BE2C (cell line): ENCODE measurements at regions not wholly inside any gene's neighbourhood (a gene's known extent, or its start where the extent isn't known, plus 50 kb on each side); places are given as distances from the start of the nearest gene placed in this dataset.

Experiments used
- DNase-seq: peaks from one replicate; pipeline ENCODE4 v3.0.0-alpha.2; 2020
- H3K27me3 ChIP-seq: fragments of 250-450 bp; sonication (Bioruptor Pico); 2 replicates; pipeline ENCODE4 v1.5.1; 2020; ENCODE audit warnings: mild to moderate bottlenecking
- H3K36me3 ChIP-seq: fragments of 250-450 bp; sonication (Bioruptor Pico); 2 replicates; pipeline ENCODE4 v1.5.1; 2020; ENCODE audit warnings: mild to moderate bottlenecking
- H3K4me1 ChIP-seq: fragments of 250-450 bp; sonication (Bioruptor Pico); 2 replicates; pipeline ENCODE4 v1.5.1; 2020
- H3K4me3 ChIP-seq: 2 replicates; pipeline ENCODE4 v1.5.1; 2011; ENCODE audit warnings: low read depth, low read length
- H3K9me3 ChIP-seq: fragments of 250-450 bp; sonication (Bioruptor Pico); 2 replicates; pipeline ENCODE4 v1.5.1; 2020
- TF ChIP-seq, protein P1 (sequence below): IDR thresholded peaks from 2 replicates; pipeline ENCODE4 v1.5.1; 2012; ENCODE audit warnings: mild to moderate bottlenecking, low read depth, low read length

DNA sequence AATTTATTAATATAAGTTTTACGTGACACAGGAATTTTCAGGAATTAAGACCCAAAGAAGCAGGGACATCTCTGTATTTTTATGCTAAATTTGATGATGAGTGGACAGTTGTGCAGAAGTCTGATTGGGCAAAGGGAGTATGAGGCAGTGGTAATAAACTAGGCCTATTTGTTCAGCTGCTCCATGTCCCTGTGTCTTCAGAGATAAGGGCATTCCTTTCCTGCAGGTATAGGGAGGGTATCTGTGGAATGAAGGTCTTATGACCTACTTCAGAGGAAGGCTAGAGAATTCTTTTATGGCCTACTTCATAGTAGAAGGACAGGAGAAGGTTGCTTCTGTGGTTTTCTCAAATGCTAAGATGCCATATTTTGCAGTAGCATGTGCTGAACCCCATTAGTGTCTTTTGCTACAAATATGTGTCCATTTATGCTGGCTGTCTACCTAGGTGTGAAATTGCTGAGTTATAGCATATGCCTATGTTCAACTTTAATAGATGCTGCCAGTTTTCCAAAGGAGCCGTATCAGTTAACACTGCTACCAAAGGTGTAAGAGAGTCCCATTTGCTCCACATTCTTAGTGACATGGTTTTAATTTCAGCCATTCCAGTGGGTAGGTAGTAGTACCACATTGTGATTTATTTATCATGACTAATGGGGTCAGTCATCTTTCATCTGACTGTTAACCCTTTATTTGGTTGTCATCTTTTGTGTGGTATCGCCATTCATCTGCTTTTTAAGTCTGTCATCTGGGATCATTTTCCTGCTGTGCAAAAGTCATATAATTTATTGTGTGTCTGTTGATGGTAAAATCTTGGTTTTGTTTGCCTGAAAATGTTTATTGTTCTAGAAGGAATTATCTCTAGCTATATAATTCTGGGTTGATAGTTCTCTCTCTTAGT is 410.7 kb upstream of the RGS6 start:
- Histone ChIP-seq H3K4me3 (no peak overlapping the region), H3K27me3 (no peaks in the 10 kb centered on the region), H3K36me3 (no peaks in the 10 kb centered on the region), H3K4me1 (no peaks in the 10 kb centered on the region; the same call in 1 of the 2 replicates), H3K9me3 (no peaks in the 10 kb centered on the region)
- TF ChIP-seq, protein P1, sequence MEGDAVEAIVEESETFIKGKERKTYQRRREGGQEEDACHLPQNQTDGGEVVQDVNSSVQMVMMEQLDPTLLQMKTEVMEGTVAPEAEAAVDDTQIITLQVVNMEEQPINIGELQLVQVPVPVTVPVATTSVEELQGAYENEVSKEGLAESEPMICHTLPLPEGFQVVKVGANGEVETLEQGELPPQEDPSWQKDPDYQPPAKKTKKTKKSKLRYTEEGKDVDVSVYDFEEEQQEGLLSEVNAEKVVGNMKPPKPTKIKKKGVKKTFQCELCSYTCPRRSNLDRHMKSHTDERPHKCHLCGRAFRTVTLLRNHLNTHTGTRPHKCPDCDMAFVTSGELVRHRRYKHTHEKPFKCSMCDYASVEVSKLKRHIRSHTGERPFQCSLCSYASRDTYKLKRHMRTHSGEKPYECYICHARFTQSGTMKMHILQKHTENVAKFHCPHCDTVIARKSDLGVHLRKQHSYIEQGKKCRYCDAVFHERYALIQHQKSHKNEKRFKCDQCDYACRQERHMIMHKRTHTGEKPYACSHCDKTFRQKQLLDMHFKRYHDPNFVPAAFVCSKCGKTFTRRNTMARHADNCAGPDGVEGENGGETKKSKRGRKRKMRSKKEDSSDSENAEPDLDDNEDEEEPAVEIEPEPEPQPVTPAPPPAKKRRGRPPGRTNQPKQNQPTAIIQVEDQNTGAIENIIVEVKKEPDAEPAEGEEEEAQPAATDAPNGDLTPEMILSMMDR: no peak
- DNase-seq: no peak

DNA sequence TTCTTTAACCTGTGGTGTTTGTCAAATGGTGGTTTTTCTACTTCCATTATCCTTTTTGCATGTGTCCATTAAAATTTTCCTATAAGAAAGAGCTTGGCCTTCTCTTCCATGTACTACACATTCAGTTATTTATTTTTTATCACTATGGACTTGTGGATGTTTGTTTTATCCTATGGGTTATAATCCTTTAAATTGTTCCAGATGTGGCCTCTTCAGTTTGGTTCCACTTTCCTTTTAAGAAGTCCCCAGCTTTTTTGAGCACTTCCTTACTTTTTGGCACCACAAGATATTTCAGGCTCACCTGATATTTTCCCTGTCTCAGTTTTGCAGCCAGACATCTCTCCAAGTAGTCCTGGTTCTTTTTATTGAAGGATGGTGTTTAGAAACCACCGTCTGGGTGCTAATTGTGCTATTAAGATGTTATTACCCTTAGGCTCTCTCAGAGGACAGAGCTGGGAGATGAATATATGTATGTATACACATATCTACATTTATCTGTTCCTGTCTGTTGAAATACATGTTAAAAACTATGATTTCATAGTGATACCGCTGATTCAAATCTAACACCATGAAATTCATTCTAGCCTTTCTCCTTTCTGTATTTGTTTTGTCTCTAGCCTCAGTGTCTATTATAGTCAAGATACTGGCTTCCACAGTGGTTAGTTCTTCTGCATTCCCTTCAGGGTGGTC is 408.5 kb upstream of the RGS6 start:
- DNase-seq: no peak
- no peaks in the 10 kb centered on the region for H3K27me3 ChIP-seq
- no peaks in the 10 kb centered on the region; the same call in 1 of the 2 replicates for H3K9me3 ChIP-seq
- no peaks in the 10 kb centered on the region for H3K36me3 ChIP-seq
- TF ChIP-seq, protein P1: no peak
- no peak overlapping the region for H3K4me3 ChIP-seq
- H3K4me1 ChIP-seq: no peaks in the 10 kb centered on the region; the same call in 1 of the 2 replicates

DNA sequence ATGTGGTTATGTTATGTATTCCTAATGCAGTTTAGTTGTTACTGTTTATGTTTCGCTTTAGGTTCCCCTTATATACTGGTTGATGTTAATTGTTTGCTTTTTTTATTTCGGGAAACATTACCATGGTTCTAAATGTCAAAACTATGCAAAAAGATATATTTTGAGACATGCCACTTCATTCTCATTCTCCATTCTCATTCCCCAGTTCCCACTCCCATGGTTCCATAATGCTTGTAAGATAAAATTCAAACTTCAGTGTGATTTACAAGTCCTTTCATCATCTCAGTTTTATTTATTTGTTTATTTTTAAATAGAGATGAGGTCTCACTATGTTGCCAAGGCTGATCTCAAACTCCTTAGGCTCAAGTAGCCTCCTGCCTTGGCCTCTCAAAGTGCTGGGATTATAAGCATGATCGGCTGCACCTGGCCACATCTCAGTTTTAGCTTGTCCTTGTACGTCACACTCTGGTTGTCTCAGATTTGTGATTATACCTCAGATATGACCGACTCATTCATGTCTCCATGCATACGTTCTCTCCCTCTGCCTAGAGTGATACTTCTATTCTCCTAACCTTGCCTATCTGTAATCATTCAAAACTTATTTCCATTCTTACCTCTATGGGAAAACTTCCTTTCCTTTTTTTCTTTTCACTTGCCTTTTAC is 407.8 kb upstream of the RGS6 start:
- no peak for DNase-seq
- TF ChIP-seq, protein P1: no peak
- peaks cover 1% of the 10 kb centered on the region for H3K4me1 ChIP-seq
- H3K4me3 ChIP-seq: no peak overlapping the region
- no peaks in the 10 kb centered on the region for H3K36me3 ChIP-seq
- H3K9me3 ChIP-seq: no peaks in the 10 kb centered on the region; the same call in 1 of the 2 replicates
- H3K27me3 ChIP-seq: no peaks in the 10 kb centered on the region

DNA sequence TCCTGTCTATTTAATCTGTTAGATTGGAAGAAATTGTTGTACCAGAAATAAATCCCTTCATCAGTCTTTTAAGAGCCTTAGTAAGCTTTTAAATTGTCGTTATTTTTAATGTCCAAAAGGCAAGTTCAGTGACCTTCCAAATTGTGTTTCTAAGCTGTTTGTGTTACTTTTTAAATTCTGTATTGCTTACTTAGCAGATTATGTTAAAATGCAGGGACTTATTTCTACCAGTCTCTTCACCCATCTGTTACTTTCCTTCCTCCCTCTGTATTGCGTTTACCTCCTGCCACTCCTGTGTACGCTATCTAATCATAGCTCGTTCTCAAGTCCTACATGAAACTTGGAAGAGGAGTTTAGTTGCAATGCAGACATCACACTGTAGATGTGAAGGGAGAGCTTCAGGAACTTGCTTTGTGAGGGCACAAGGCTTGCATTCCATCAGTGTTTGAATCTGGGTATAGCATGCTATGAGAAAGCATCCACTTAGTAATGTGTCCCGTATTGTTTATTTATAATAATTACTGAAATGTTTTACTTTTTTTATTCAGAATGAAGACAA is 406.5 kb upstream of the RGS6 start:
- Histone ChIP-seq H3K9me3 (no peaks in the 10 kb centered on the region; the same call in 1 of the 2 replicates), H3K36me3 (no peaks in the 10 kb centered on the region), H3K27me3 (no peaks in the 10 kb centered on the region), H3K4me1 (peaks cover 9% of the 10 kb centered on the region), H3K4me3 (no peak overlapping the region)
- TF ChIP-seq, protein P1: no peak
- DNase-seq: no peak

DNA sequence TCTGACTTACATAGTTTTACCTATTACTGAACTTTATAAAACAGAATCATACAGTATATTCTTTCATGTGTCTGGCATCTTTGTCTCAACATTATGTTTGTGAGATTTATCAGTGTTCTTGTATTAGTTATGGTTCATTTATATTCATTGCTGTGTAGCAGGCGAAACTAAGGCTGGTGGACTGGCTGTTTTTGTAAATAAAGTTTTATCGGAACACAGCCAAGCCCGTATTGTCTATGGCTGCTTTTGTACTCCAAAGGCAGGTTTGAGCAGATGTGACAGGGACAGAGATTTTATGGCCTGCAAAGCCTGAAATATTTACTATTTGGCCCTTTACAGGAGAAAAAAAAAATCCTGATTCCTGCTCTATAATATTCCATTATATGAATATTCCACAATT is 405.8 kb upstream of the RGS6 start:
- H3K4me3 ChIP-seq: no peak overlapping the region
- TF ChIP-seq, protein P1: no peak
- H3K36me3 ChIP-seq: no peaks in the 10 kb centered on the region
- peaks cover 12% of the 10 kb centered on the region for H3K4me1 ChIP-seq
- DNase-seq: no peak
- no peaks in the 10 kb centered on the region; the same call in 1 of the 2 replicates for H3K9me3 ChIP-seq
- H3K27me3 ChIP-seq: no peaks in the 10 kb centered on the region
